K562 (cell line): ENCODE measurements at regions not wholly inside any gene's neighbourhood (a gene's known extent, or its start where the extent isn't known, plus 50 kb on each side); places are given as distances from the start of the nearest gene placed in this dataset.

Source experiments
- ATAC-seq: fragments of 200-7000 bp; cut with Tn5 transposase; 3 replicates; pipeline ENCODE4 v1.9.1; 2020; ENCODE audit warnings: moderate library complexity
- BruUV-seq: library from RNA; stranded (reverse); fragments of 400-500 nt; replicated peaks from 2 replicates; lab custom pipeline; 2021; lab: Mats Ljungman, UMichigan
- CTCF ChIA-PET: fragments of 300-600 bp; formaldehyde crosslinking; extraction: SDS; loops from one replicate; lab custom pipeline; 2021; ENCODE audit warnings: low intra/inter-chr PET ratio; lab: Yijun Ruan, JAX
- POLR2A ChIA-PET: fragments of 300-600, 350-650 bp; sonication (Branson Sonifier 250); formaldehyde crosslinking; extraction: SDS; loops from one replicate; lab custom pipeline; 2021; ENCODE audit warnings: antibody characterized with exemption, inconsistent platforms; lab: Yijun Ruan, JAX
- DNase-seq, 4 experiments: peaks; one replicate each; pipeline versions ENCODE4 v3.0.0 to v3.0.0-alpha.2; 2011 to 2018; ENCODE audit warnings: low spot score in 3 of 4, mixed read lengths in 3 of 4; ENCODE audit errors: extremely low read depth in 1 of 4
- FAIRE-seq: peaks from 2 replicates; lab custom pipeline; 2011; peaks lifted over from hg19 to GRCh38; lab: Jason Lieb, UNC
- H2AFZ ChIP-seq: 2 replicates; pipeline ENCODE4 v1.6.0; 2011; ENCODE audit warnings: low read depth, low read length, control low read depth, inconsistent platforms
- H3K27ac ChIP-seq: fragments of 200-600 bp; 3 replicates; pipeline ENCODE4 v1.8.0; 2011; ENCODE audit warnings: low read depth, mild to moderate bottlenecking, control low read depth, inconsistent platforms, low read length, moderate library complexity, mixed read lengths; ENCODE audit errors: extremely low read depth
- H3K27me3 ChIP-seq, 2 experiments: fragments of 300-600 bp in 1 of 2; 2 replicates in 1 of 2; 3 replicates in 1 of 2; pipeline versions ENCODE4 v1.6.0 to v1.8.0; 2011; ENCODE audit warnings: inconsistent platforms in 2 of 2, low read length in 2 of 2, mild to moderate bottlenecking in 1 of 2, mixed read lengths in 1 of 2, moderate library complexity in 1 of 2; ENCODE audit not compliant: control insufficient read depth in 2 of 2, insufficient read depth in 2 of 2
- H3K36me3 ChIP-seq: fragments of 300-600 bp; 3 replicates; pipeline ENCODE4 v1.8.0; 2011; ENCODE audit warnings: mild to moderate bottlenecking, low read length, inconsistent platforms; ENCODE audit not compliant: control insufficient read depth, insufficient read depth
- H3K4me1 ChIP-seq, 2 experiments: fragments of 200-600 bp in 1 of 2; replicated peaks in 1 of 2; 2 replicates in 1 of 2; 3 replicates in 1 of 2; pipeline versions ENCODE4 v1.5.1 to v1.8.0; 2011; ENCODE audit warnings: inconsistent platforms in 2 of 2, low read length in 2 of 2, mild to moderate bottlenecking in 1 of 2, mixed read lengths in 1 of 2, moderate library complexity in 1 of 2; ENCODE audit not compliant: control insufficient read depth in 2 of 2, insufficient read depth in 2 of 2
- H3K4me2 ChIP-seq: 2 replicates; pipeline ENCODE4 v1.6.1; 2011; ENCODE audit warnings: low read length, control low read depth, inconsistent platforms, mixed read lengths; ENCODE audit not compliant: insufficient read depth
- H3K4me3 ChIP-seq: fragments of 200-600 bp; sonication (generic), shearing (Covaris generic); 2 replicates; pipeline ENCODE4 v1.5.1; 2016; ENCODE audit warnings: control low read depth, inconsistent platforms
- H3K79me2 ChIP-seq: fragments of 200-600 bp; 3 replicates; pipeline ENCODE4 v1.8.0; 2011; ENCODE audit warnings: low read length, inconsistent platforms; ENCODE audit not compliant: control insufficient read depth, insufficient read depth
- H3K9ac ChIP-seq, 2 experiments: 2 replicates each; pipeline versions ENCODE4 v1.6.0 to v1.6.1; 2011; ENCODE audit warnings: low read depth in 2 of 2, low read length in 2 of 2, control low read depth in 1 of 2, inconsistent platforms in 1 of 2, mild to moderate bottlenecking in 1 of 2, mixed read lengths in 1 of 2; ENCODE audit not compliant: insufficient read depth in 1 of 2
- H3K9me1 ChIP-seq: one replicate; pipeline ENCODE4 v1.6.0; 2011; ENCODE audit warnings: inconsistent platforms, mild to moderate bottlenecking, low read length, moderate library complexity; ENCODE audit not compliant: control insufficient read depth, insufficient read depth
- H3K9me3 ChIP-seq: replicated peaks from 2 replicates; pipeline ENCODE4 v1.5.1; 2011; ENCODE audit warnings: low read depth, low read length, inconsistent platforms; ENCODE audit not compliant: control insufficient read depth, insufficient read depth
- H4K20me1 ChIP-seq: replicated peaks from 2 replicates; pipeline ENCODE4 v1.6.1; 2011; ENCODE audit warnings: low read length, inconsistent platforms, mixed read lengths; ENCODE audit not compliant: control insufficient read depth, insufficient read depth
- MAFG ChIP-seq: fragments of 450-650 bp; conservative IDR thresholded peaks from 2 replicates; pipeline ENCODE4 v1.6.1; 2016; ENCODE audit warnings: missing genetic modification characterization, missing compliant biosample characterization
- NBN ChIP-seq: fragments of 450-650 bp; IDR thresholded peaks from 2 replicates; pipeline ENCODE4 v1.6.1; 2016; ENCODE audit warnings: low read depth, mild to moderate bottlenecking
- NR1H2 ChIP-seq: sonication (generic); formaldehyde crosslinking; IDR thresholded peaks from 2 replicates; pipeline ENCODE4 v1.4.0; 2020; ENCODE audit warnings: mild to moderate bottlenecking, missing genetic modification reagents
- POLR3G ChIP-seq: IDR thresholded peaks from 2 replicates; pipeline ENCODE4 v1.6.1; 2011; ENCODE audit not compliant: insufficient read length, insufficient replicate concordance; ENCODE audit errors: extremely low read depth
- ZNF316 ChIP-seq: fragments of 450-650 bp; IDR thresholded peaks from 2 replicates; pipeline ENCODE4 v1.6.1; 2016
- ZNF57 ChIP-seq: fragments of 450-650 bp; formaldehyde crosslinking; IDR thresholded peaks from 2 replicates; pipeline ENCODE4 v1.4.0; 2020; ENCODE audit warnings: mild to moderate bottlenecking, moderate library complexity
- WGBS: fragments of 100-300 bp; shearing (Covaris generic); methylation state at CpG from one replicate; pipeline ENCODE4 v1.1.6; 2016; ENCODE audit warnings: low coverage, mixed read lengths; ENCODE audit not compliant: insufficient coverage; ENCODE audit errors: missing lambda C conversion rate; 5-methylcytosine and 5-hydroxymethylcytosine counted together
- in situ Hi-C: fragments of 300-500 bp; cut with MboI; formaldehyde crosslinking; loops from 4 replicates; pipeline ENCODE4 v1.15.0; 2018; ENCODE audit warnings: inconsistent platforms, mixed read lengths
- intact Hi-C: fragments of 100-400 bp; cut with micrococcal nuclease; formaldehyde crosslinking; loops from 2 replicates; pipeline ENCODE4 v1.14.2; 2022
- TF ChIP-seq, protein P1 (sequence below): fragments of 450-650 bp; formaldehyde crosslinking; IDR thresholded peaks from 2 replicates; pipeline ENCODE4 v1.4.0; 2020; ENCODE audit warnings: mild to moderate bottlenecking, moderate library complexity

DNA sequence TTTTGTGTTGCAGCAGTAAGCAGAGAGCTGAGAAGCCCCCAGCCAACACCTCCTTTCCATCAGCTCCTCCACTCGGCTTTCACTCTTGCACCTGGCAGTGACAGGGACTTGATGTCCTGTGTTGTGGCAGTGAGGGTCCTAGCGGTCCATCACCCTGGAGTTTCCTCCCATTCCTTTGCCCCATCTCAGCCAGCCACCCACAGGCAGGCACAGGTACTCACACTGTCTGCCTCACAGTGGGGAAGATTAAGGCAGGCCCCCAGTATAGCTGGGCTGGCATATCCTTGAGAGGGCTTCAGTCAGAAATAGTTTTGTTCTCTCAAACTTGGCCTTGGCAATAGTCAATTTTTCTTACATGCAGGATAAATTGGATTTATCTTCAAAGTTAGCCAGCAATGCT lies 362.7 kb downstream of the GADD45G start:
- BruUV-seq: no TSS peak
- no peaks in the 10 kb centered on the region for H4K20me1 ChIP-seq
- H3K4me1 ChIP-seq: no peaks in the 10 kb centered on the region
- no peak overlapping the region for H3K4me3 ChIP-seq
- H3K4me2 ChIP-seq: no peak overlapping the region
- intact Hi-C loops: no loop called here
- POLR2A ChIA-PET: no interaction called here
- TF ChIP-seq, protein P1, sequence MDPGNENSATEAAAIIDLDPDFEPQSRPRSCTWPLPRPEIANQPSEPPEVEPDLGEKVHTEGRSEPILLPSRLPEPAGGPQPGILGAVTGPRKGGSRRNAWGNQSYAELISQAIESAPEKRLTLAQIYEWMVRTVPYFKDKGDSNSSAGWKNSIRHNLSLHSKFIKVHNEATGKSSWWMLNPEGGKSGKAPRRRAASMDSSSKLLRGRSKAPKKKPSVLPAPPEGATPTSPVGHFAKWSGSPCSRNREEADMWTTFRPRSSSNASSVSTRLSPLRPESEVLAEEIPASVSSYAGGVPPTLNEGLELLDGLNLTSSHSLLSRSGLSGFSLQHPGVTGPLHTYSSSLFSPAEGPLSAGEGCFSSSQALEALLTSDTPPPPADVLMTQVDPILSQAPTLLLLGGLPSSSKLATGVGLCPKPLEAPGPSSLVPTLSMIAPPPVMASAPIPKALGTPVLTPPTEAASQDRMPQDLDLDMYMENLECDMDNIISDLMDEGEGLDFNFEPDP (CRISPR knock-in tag): no peak
- TF ChIP-seq NR1H2 (CRISPR knock-in tag) (no peak), NBN (no peak)
- H3K9me3 ChIP-seq: no peaks in the 10 kb centered on the region
- no peaks in the 10 kb centered on the region for H3K36me3 ChIP-seq
- H3K79me2 ChIP-seq: no peaks in the 10 kb centered on the region
- ATAC-seq (no peak), FAIRE-seq (no peak), DNase-seq (no peak)
- H3K9ac ChIP-seq: no peak overlapping the region
- H3K27me3 ChIP-seq: peaks cover 0 to 9% of the 10 kb centered on the region in 2 experiments; a peak in 2 of 5 replicates
- WGBS: 7% methylated on average over 2 of the region's 2 CpGs
- in situ Hi-C loops: no loop called here
- H2AFZ ChIP-seq: no peak overlapping the region
- CTCF ChIA-PET: no interaction called here
- no peak overlapping the region for H3K27ac ChIP-seq
- H3K9me1 ChIP-seq: no peaks in the 10 kb centered on the region

DNA sequence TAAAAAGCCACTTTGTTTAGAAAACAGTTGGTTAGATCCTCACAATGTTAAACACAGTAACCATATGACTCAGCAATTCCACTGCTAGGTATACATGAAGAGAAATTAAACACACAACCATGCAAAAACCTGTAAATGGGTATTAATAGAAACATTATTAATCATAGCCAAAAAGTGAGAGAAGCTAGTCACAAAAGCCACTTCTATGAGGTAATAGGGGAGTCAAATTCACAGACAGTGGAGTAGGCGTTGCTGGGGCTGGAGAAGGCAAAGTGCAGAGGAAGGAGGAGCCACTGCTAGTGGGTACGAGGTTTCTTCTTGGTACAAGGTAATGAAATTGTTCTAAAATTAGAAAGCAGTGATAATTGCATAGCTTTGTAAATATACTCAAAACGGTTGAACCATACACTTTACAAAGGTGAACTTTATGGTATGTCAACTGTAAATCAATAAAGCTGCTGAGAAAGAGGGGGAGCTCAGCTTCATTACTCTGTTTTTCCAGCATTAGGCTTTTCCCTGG lies 364.4 kb downstream of the GADD45G start:
- Histone ChIP-seq H3K4me3 (no peak overlapping the region), H2AFZ (no peak overlapping the region), H3K79me2 (no peaks in the 10 kb centered on the region), H3K9me3 (no peaks in the 10 kb centered on the region), H3K27me3 (peaks cover 0 to 5% of the 10 kb centered on the region in 2 experiments; a peak in 3 of 5 replicates), H3K9ac (no peak overlapping the region), H3K27ac (no peak overlapping the region), H3K9me1 (no peaks in the 10 kb centered on the region), H4K20me1 (no peaks in the 10 kb centered on the region), H3K4me2 (no peak overlapping the region), H3K36me3 (no peaks in the 10 kb centered on the region), H3K4me1 (no peaks in the 10 kb centered on the region)
- in situ Hi-C loops (no loop called here), intact Hi-C loops (no loop called here)
- TF ChIP-seq ZNF316 (peak; percentile 36), MAFG (peak; percentile 41), POLR3G (no peak), ZNF57 (CRISPR knock-in tag) (no peak)
- no TSS peak for BruUV-seq
- no peak for ATAC-seq
- FAIRE-seq: no peak
- POLR2A ChIA-PET: no interaction called here
- CTCF ChIA-PET: no interaction called here
- no peak for DNase-seq
- 0% methylated on average over 3 of the region's 3 CpGs for WGBS
